Natural killer cell (primary cell): ENCODE measurements at regions not wholly inside any gene's neighbourhood (a gene's known extent, or its start where the extent isn't known, plus 50 kb on each side); places are given as distances from the start of the nearest gene placed in this dataset.

ENCODE experiments used
- ATAC-seq, 3 donors: fragments of 150-1000 bp in 2 of 3; fragments of 200-7000 bp in 1 of 3; cut with Tn5 transposase; 1 replicate in 1 of 3; 2 replicates in 2 of 3; pipeline ENCODE4 v1.10.0; 2021; ENCODE audit warnings: mild to moderate bottlenecking in 2 of 3, moderate library complexity in 2 of 3
- DNase-seq, 2 donors: peaks; one replicate each; pipeline versions ENCODE4 v3.0.0 to v3.0.0-alpha.2; 2013 to 2021; ENCODE audit warnings: mixed read lengths in 1 of 2
- H3K27ac ChIP-seq: one replicate; pipeline ENCODE4 v1.5.1; 2013; ENCODE audit warnings: mild to moderate bottlenecking, low read length
- H3K27me3 ChIP-seq: one replicate; pipeline ENCODE4 v1.6.1; 2013; ENCODE audit warnings: low read length; ENCODE audit not compliant: control insufficient read depth, insufficient read depth
- H3K36me3 ChIP-seq: one replicate; pipeline ENCODE4 v1.6.1; 2013; ENCODE audit warnings: low read length; ENCODE audit not compliant: control insufficient read depth, insufficient read depth
- H3K4me1 ChIP-seq: one replicate; pipeline ENCODE4 v1.6.1; 2013; ENCODE audit warnings: low read length; ENCODE audit not compliant: control insufficient read depth, insufficient read depth
- H3K4me3 ChIP-seq: one replicate; pipeline ENCODE4 v1.5.1; 2013; ENCODE audit warnings: low read length
- H3K9me3 ChIP-seq: one replicate; pipeline ENCODE4 v1.6.1; 2013; ENCODE audit warnings: low read length; ENCODE audit not compliant: control insufficient read depth, insufficient read depth
- H3K27ac Mint-ChIP-seq, 2 donors: one replicate each; pipeline ENCODE4 v1.8.0; 2022; ENCODE audit warnings: mild to moderate bottlenecking in 2 of 2, mixed read lengths in 2 of 2, moderate library complexity in 1 of 2
- H3K27me3 Mint-ChIP-seq, 2 donors: one replicate each; pipeline ENCODE4 v1.8.0; 2022; ENCODE audit warnings: low read depth in 2 of 2, mixed read lengths in 2 of 2
- H3K36me3 Mint-ChIP-seq: one replicate; pipeline ENCODE4 v1.8.0; 2022; ENCODE audit warnings: mixed read lengths
- H3K4me1 Mint-ChIP-seq, 2 donors: one replicate each; pipeline ENCODE4 v1.8.0; 2022; ENCODE audit warnings: mixed read lengths in 2 of 2
- H3K4me3 Mint-ChIP-seq: one replicate; pipeline ENCODE4 v1.8.0; 2022; ENCODE audit warnings: mild to moderate bottlenecking, moderate library complexity, mixed read lengths
- H3K9me3 Mint-ChIP-seq, 2 donors: one replicate each; pipeline ENCODE4 v1.8.0; 2022; ENCODE audit warnings: mixed read lengths in 2 of 2
- WGBS: methylation state at CpG from one replicate; pipeline ENCODE4 v1.1.7; 2013; ENCODE audit warnings: missing lambda C conversion rate; ENCODE audit not compliant: insufficient coverage; 5-methylcytosine and 5-hydroxymethylcytosine counted together
- intact Hi-C: fragments of 100-400 bp; cut with micrococcal nuclease; formaldehyde crosslinking; loops from one replicate; pipeline ENCODE4 v1.14.2; 2022
- TF ChIP-seq, protein P1 (sequence below): fragments of 200-600 bp; IDR thresholded peaks from one replicate; pipeline ENCODE4 v1.8.0; 2022; ENCODE audit warnings: antibody characterized with exemption

DNA sequence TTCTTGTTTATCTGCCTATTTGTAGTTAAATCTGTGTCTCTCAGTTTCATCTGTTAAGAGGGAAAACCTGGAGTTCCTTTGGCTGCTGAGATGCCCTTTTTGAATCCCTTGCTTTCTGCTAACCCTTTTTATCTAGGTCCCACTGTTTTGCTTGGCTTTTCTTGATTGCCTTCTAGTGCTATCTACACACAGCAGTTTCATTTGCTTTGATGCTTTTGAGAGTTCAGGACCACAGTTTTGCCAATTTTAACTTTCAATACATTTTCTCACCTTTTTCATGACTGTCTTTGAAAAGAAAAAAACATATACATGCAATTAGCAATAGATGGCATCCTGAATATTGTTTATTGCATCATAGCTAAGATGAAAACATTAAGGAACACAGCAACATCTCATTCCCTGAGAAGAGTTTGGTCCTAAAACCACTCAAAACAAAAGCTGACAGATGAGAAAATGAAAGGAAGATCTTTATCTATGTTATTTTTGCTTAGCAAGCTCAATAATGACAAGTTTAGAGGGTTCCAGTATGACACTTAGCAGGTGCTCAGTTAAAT is 241.4 kb upstream of the MEX3C start:
- H3K27me3 Mint-ChIP-seq, result peaks cover 28 to 60% of the 10 kb centered on the region in 2 donors
- no peak overlapping the region for H3K27ac ChIP-seq
- no peak overlapping the region for H3K27ac Mint-ChIP-seq

DNA sequence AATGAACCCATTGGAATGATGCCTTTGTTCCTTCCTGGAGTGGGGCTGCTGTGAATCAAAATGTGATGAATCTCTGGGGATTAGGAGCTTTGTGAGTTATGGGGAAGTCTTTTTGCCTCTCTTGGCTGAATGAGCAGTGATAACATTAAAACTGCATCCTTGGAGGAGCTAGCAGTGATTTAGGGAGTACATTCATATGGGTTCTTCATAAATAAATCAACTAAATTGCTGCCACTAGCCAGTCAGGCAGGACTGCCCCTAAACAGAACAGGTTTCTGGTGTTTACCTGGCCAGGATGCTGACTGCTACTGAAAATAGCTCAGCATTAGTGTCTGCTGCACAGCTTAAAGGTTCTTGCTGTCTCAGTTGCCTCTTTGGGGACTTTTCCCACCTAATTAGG is 244.5 kb upstream of the MEX3C start:
- H3K27me3 Mint-ChIP-seq, result peaks cover 26 to 58% of the 10 kb centered on the region in 2 donors
- intact Hi-C loops, result no loop called here

More for the DNA sequence above, 241.4 kb upstream of the MEX3C start:
- H3K36me3 ChIP-seq, result no peaks in the 10 kb centered on the region
- no peak overlapping the region for H3K4me3 Mint-ChIP-seq
- H3K4me1 Mint-ChIP-seq, result no peaks in the 10 kb centered on the region
- ATAC-seq, result no peak
- H3K9me3 Mint-ChIP-seq, result no peaks in the 10 kb centered on the region
- intact Hi-C loops, result no loop called here
- H3K36me3 Mint-ChIP-seq, result no peaks in the 10 kb centered on the region
- no peak overlapping the region for H3K4me3 ChIP-seq
- peaks cover 12% of the 10 kb centered on the region for H3K27me3 ChIP-seq
- TF ChIP-seq, protein P1, sequence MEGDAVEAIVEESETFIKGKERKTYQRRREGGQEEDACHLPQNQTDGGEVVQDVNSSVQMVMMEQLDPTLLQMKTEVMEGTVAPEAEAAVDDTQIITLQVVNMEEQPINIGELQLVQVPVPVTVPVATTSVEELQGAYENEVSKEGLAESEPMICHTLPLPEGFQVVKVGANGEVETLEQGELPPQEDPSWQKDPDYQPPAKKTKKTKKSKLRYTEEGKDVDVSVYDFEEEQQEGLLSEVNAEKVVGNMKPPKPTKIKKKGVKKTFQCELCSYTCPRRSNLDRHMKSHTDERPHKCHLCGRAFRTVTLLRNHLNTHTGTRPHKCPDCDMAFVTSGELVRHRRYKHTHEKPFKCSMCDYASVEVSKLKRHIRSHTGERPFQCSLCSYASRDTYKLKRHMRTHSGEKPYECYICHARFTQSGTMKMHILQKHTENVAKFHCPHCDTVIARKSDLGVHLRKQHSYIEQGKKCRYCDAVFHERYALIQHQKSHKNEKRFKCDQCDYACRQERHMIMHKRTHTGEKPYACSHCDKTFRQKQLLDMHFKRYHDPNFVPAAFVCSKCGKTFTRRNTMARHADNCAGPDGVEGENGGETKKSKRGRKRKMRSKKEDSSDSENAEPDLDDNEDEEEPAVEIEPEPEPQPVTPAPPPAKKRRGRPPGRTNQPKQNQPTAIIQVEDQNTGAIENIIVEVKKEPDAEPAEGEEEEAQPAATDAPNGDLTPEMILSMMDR, result no peak
- no peaks in the 10 kb centered on the region for H3K9me3 ChIP-seq
- no peak for DNase-seq
- no peaks in the 10 kb centered on the region for H3K4me1 ChIP-seq

DNA sequence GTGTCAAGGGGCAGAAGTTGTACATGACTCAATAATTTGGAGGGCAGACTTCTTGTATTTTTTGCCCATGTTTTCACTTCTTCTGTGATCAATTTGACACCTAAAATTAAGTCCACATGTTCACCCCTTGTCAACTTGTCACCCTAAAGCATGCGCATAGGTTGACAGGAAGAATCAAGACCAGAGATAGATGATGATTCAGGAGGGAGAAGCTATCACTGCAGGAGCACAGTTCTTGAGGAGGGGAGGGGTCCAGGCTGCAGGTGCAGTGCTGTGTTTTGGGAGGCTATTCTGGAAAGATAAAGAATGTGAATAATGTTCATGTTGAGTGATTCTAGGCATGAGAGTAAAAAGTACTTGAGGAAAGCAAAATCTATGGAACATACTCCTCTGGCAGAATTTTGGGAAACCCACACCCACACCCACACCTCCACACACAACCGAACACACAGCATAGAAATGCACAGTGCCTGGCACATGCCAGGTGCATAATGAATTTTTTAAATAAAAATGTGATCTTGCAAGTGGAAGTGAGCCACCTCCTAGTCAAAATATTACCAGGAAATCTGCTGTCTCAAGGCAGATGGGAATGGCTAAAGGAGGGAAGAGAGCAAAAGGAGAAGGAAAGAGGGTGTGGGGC is 249.2 kb upstream of the MEX3C start:
- Histone ChIP-seq H3K27me3 (peaks cover 3% of the 10 kb centered on the region), H3K4me1 (no peaks in the 10 kb centered on the region), H3K27ac (no peak overlapping the region), H3K36me3 (no peaks in the 10 kb centered on the region), H3K4me3 (no peak overlapping the region), H3K9me3 (no peaks in the 10 kb centered on the region)
- ATAC-seq (no peak), DNase-seq (no peak)
- intact Hi-C loops, result no loop called here
- TF ChIP-seq, protein P1, result no peak
- Mint-ChIP-seq H3K27ac (no peak overlapping the region), H3K4me1 (no peaks in the 10 kb centered on the region), H3K4me3 (no peak overlapping the region), H3K36me3 (no peaks in the 10 kb centered on the region), H3K9me3 (no peaks in the 10 kb centered on the region), H3K27me3 (peaks cover 22 to 41% of the 10 kb centered on the region in 2 donors)
- 80% methylated on average over 2 of the region's 2 CpGs for WGBS

More for the DNA sequence above, 244.5 kb upstream of the MEX3C start:
- no peak for DNase-seq
- Histone ChIP-seq H3K4me3 (no peak overlapping the region), H3K9me3 (no peaks in the 10 kb centered on the region), H3K27ac (no peak overlapping the region), H3K27me3 (peaks cover 9% of the 10 kb centered on the region), H3K36me3 (no peaks in the 10 kb centered on the region), H3K4me1 (no peaks in the 10 kb centered on the region)
- Mint-ChIP-seq H3K36me3 (no peaks in the 10 kb centered on the region), H3K4me3 (no peak overlapping the region), H3K4me1 (no peaks in the 10 kb centered on the region), H3K9me3 (no peaks in the 10 kb centered on the region), H3K27ac (no peak overlapping the region)
- ATAC-seq, result no peak
- TF ChIP-seq, protein P1, result no peak
